Neural crest cell (in vitro differentiated cells): ENCODE measurements at regions not wholly inside any gene's neighbourhood (a gene's known extent, or its start where the extent isn't known, plus 50 kb on each side); places are given as distances from the start of the nearest gene placed in this dataset.

ENCODE experiments used
- DNase-seq: peaks from one replicate; pipeline ENCODE4 v3.0.0; 2021; ENCODE audit warnings: low read depth, mixed read lengths, low spot score
- H3K27ac Mint-ChIP-seq: one replicate; pipeline ENCODE4 v1.8.0; 2021; ENCODE audit warnings: mild to moderate bottlenecking, mixed read lengths; ENCODE audit not compliant: unreplicated experiment
- H3K27me3 Mint-ChIP-seq: 2 replicates; pipeline ENCODE4 v1.8.0; 2021; ENCODE audit warnings: low read depth, mild to moderate bottlenecking, mixed read lengths
- H3K36me3 Mint-ChIP-seq: 2 replicates; pipeline ENCODE4 v1.8.0; 2021; ENCODE audit warnings: low read depth, mild to moderate bottlenecking, mixed read lengths
- H3K4me1 Mint-ChIP-seq: 2 replicates; pipeline ENCODE4 v1.8.0; 2021; ENCODE audit warnings: mixed read lengths
- H3K4me3 Mint-ChIP-seq: one replicate; pipeline ENCODE4 v1.8.0; 2021; ENCODE audit warnings: mild to moderate bottlenecking, mixed read lengths
- H3K9me3 Mint-ChIP-seq: 2 replicates; pipeline ENCODE4 v1.8.0; 2021; ENCODE audit warnings: mixed read lengths
- TF ChIP-seq, protein P1 (sequence below): fragments of 200-600 bp; sonication (generic); conservative IDR thresholded peaks from 2 replicates; pipeline ENCODE4 v1.5.0; 2021; ENCODE audit warnings: antibody characterized with exemption, mild to moderate bottlenecking

DNA sequence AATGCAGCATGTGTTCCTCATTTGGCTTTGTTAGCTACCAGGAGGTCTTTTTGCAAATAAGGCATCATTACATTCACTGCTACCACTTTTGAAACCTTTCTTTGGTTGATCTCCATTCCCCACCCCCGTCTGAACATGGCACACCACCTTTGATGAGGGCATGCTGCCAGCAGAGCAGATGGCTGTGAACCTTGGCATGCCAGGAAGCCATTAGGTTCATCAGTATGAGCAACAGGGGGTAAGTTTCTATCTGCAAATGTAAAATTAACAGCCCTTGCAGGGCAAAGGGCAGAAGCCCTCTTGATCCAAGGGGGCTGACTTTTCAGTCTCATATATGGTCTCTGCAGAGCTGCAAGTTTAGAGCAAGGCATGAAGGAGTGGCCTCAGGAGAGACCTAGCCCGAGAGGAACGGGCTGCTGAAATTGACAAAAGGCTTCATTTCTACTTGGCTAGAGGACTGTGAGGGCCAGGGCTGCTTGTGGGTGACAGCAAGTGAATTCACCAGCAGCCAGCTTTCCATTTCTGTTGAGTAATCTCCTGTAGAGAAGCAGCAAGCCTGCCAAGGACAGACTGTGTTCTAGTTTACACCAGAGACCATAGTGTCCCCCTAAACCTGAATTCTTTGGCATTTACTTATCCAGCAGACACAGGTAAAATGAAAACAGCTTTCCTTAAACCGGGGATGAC, 127.9 kb downstream of the ZNF326 start:
- Mint-ChIP-seq H3K36me3 (no peaks in the 10 kb centered on the region), H3K4me1 (no peaks in the 10 kb centered on the region), H3K9me3 (peaks cover 7% of the 10 kb centered on the region), H3K4me3 (no peak overlapping the region), H3K27ac (no peak overlapping the region), H3K27me3 (peaks cover 20% of the 10 kb centered on the region)
- TF ChIP-seq, protein P1, sequence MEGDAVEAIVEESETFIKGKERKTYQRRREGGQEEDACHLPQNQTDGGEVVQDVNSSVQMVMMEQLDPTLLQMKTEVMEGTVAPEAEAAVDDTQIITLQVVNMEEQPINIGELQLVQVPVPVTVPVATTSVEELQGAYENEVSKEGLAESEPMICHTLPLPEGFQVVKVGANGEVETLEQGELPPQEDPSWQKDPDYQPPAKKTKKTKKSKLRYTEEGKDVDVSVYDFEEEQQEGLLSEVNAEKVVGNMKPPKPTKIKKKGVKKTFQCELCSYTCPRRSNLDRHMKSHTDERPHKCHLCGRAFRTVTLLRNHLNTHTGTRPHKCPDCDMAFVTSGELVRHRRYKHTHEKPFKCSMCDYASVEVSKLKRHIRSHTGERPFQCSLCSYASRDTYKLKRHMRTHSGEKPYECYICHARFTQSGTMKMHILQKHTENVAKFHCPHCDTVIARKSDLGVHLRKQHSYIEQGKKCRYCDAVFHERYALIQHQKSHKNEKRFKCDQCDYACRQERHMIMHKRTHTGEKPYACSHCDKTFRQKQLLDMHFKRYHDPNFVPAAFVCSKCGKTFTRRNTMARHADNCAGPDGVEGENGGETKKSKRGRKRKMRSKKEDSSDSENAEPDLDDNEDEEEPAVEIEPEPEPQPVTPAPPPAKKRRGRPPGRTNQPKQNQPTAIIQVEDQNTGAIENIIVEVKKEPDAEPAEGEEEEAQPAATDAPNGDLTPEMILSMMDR: no peak
- DNase-seq: no peak

DNA sequence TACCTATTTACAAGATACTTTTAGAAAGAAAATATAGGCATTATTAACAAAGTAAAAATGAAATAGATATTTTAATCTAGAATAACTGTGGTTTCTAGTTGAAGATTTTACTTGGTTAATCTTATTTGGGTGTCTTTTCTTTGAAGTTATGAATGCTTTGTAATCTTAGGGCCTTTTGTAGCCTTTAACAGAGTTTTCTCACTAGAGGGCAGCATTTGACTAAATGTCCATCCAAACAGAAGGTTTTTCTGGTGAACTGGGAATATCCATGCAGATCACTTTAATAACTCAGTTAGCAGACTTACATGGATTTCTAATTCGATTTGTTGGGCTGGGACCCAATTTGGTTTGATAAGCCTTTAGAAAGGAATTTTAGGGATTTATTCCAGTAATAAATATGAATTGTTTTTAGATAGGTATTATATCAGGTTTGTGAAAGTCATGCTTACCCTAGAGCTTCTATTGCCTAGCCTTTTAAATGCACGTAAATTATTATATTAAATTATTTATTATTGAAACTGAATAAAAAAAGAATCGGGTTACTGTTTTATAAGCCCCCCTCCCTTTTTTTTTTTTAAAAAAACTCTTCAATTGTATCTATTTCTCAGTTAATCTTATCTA, 119.7 kb downstream of the ZNF326 start:
- no peaks in the 10 kb centered on the region for H3K4me1 Mint-ChIP-seq
- TF ChIP-seq, protein P1: peak; percentile 87
- H3K27me3 Mint-ChIP-seq: peaks cover 49% of the 10 kb centered on the region
- H3K27ac Mint-ChIP-seq: no peak overlapping the region
- DNase-seq: no peak
- H3K36me3 Mint-ChIP-seq: no peaks in the 10 kb centered on the region
- no peaks in the 10 kb centered on the region for H3K9me3 Mint-ChIP-seq
- no peak overlapping the region for H3K4me3 Mint-ChIP-seq

DNA sequence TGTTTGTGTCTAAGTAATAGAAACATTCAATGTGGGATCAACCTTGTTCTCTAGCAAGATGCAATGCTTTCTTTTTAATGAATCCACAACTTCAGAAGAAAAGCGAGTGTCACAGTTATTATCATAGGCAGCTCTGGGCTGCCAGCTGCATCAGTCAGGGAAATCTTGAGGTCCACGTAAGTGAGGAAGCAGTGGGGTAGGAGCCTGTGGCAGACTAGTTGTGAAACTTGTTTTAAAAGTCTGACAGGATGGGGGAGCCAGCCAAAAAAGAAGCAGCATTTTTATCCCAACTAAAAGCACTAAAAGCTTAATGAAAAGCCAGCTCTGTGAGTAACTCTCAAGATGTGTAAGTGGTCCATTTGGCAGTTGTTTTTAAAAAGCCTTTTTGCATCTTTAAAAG, 113.1 kb downstream of the ZNF326 start:
- DNase-seq: no peak
- no peak overlapping the region for H3K4me3 Mint-ChIP-seq
- no peak overlapping the region for H3K27ac Mint-ChIP-seq
- TF ChIP-seq, protein P1: no peak
- H3K27me3 Mint-ChIP-seq: peaks cover 19% of the 10 kb centered on the region
- H3K4me1 Mint-ChIP-seq: peaks cover 16% of the 10 kb centered on the region
- H3K36me3 Mint-ChIP-seq: no peaks in the 10 kb centered on the region
- H3K9me3 Mint-ChIP-seq: no peaks in the 10 kb centered on the region

DNA sequence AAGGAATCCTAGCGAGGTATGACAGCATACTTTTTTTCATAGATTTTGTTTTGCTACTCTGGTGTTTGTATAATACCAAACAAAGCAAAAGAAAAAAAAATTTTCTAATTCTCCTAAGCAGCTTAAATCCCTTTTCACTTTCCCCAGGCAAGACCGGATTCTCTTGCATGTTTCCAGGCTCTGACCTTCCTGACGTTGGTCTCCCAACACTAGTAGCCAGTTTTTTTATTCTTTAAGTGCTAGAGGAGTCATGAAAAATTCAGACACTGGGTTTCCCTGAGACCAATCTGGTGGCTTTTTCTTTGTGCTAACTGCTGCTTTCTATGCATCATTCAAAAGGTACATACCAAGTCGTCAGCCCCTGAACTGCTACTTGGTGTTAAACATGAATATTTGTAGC, 111.4 kb downstream of the ZNF326 start:
- Mint-ChIP-seq H3K36me3 (no peaks in the 10 kb centered on the region), H3K27ac (no peak overlapping the region), H3K27me3 (peaks cover 13% of the 10 kb centered on the region), H3K9me3 (no peaks in the 10 kb centered on the region), H3K4me3 (no peak overlapping the region), H3K4me1 (peaks cover 16% of the 10 kb centered on the region)
- DNase-seq: no peak
- TF ChIP-seq, protein P1: no peak

DNA sequence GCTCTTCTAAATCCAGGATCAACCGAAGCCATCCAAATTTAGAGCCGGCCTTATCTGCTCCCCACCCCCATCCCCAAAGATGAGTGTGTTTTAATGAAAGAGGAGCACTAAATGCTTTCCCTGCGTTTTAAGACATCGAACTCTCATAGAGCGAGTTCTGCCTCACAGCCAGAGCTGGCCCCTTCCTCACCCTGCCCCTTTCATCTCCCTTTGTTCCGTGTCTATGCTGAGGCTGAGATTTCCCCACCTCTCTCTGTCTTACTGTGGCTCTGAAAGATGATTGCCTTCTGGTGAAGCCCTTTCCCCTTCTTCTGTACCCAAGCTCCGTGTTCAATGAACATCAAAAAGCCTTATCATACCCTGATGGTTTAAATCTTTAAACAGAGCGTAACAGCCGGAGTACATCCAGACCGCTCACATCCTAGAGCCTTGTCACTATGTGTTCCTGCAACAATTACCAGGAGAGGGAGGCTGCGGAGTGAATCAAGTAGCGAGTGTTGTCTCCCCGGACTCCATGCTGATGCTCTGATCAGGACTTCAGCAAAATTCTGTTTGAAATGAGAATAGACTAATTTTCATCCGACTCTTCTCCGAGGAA, 110.1 kb downstream of the ZNF326 start:
- peaks cover 8% of the 10 kb centered on the region for H3K27me3 Mint-ChIP-seq
- TF ChIP-seq, protein P1: no peak
- H3K4me1 Mint-ChIP-seq: peaks cover 16% of the 10 kb centered on the region
- no peaks in the 10 kb centered on the region for H3K36me3 Mint-ChIP-seq
- H3K9me3 Mint-ChIP-seq: no peaks in the 10 kb centered on the region
- no peak for DNase-seq
- H3K27ac Mint-ChIP-seq: peak overlapping the region; percentile 81
- no peak overlapping the region for H3K4me3 Mint-ChIP-seq
